Left lobe of liver (tissue), 2 donors: ENCODE measurements at regions not wholly inside any gene's neighbourhood (a gene's known extent, or its start where the extent isn't known, plus 50 kb on each side); places are given as distances from the start of the nearest gene placed in this dataset.

Experiments used
- ATAC-seq: fragments of 200-7000 bp; cut with Tn5 transposase; one replicate; pipeline ENCODE4 v1.9.1; 2020; ENCODE audit warnings: mild to moderate bottlenecking, moderate library complexity
- DNase-seq: peaks from one replicate; pipeline ENCODE4 v3.0.0-alpha.2; 2020; ENCODE audit warnings: low spot score
- donor health status: DM: no; HTN: no; CAD: no; lungs with moderate emphysema.
- donor health status: DM: no; HTN: yes; CAD: no.

DNA sequence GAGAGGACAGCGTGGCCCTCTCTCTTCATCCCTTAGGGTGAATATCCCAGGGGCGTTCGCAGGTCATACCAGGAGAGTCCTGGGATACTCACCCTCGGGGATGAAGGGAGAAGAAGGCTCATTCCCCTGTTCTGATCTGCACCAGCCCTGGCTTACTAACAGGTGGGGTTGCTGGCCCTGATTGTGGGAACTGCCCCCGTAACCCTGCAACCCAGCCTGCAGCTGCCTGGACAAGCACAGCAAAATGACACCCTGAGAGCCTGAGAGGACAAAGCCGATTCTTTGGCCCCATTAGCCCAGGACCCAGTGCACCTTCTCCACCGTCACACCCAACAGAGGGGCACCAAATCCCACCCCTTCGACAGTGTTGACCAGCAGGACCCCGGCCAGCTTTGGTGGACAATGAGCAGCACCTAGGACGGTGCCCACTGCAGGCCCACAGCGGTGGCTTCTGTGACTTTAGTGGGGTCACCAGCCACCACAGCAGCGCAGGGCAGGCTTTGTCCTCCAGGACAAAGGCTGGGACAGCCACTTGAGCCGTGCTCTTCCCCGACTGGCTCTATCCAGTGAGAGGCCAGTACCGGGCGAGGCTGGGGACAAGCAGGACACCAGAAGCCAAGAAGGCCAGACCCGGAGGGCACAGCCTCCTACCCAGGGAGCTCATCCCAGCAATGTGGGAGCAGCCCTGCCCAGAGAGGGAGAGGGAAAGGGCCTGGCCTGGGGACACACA lies 98.5 kb upstream of the RTL6 start:
- ATAC-seq = no peak
- no peak for DNase-seq

DNA sequence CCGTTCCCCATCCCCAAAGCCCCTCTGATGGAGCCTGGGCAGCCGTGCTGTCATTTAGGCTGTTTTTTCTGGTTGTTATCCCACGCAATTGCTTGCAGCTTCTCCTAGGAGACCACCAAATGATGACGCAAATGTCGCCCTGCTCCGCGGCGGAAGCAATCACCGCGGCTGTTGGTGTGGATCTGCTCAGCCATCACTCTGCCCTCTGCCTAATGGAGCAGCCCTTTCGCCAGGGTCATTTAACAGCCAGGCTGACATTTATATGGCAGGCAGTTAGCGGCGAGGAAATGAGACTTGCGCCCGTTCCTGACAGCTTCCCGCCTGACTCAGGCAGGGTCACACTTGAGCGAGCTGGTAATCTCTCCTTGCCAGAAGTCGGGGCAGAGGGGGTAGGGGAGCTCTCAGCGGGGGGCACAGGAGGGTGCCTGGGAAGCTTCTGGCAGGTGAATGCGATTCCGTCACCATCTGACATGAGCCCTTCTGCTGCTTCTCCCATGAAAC lies 97.9 kb upstream of the RTL6 start:
- DNase-seq (no peak), ATAC-seq (no peak)

DNA sequence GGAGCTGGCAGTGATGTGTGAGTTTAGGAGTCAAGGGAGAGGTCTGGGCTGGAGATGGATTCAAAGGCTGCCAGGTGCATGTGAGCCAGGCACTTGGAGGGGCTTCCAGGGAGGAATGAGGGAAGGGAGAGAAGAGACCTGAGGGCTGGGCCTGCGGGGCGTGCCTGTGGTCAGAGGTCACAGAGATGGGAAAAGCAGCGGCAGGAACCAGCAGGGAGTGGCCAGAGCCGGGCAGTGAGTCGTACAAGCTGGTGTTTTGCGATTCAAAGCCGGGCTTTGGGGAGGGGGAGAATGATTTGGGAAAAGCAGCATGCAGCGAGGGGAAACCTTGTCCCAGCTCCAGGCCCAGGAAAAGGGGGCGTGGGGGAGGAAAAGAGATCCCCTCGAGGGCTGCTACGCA lies 96.9 kb upstream of the RTL6 start:
- DNase-seq (no peak), ATAC-seq (no peak)

DNA sequence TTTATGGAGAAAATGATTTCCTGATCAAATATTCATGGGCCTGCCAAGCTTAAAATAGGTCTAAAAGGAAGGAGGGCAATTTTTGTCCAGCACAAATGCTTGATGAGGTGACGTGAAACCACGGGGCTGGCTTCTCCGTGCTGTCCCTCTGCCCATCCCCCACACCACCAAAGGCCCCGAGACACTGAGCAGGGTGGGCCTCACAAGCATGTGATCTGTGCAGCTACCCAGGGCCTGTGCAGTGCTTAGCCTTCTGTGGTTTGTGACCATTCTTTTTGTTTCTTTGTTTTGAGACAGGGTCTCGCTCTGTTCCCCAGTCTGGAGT lies 94.8 kb upstream of the RTL6 start:
- DNase-seq = no peak
- ATAC-seq = no peak

DNA sequence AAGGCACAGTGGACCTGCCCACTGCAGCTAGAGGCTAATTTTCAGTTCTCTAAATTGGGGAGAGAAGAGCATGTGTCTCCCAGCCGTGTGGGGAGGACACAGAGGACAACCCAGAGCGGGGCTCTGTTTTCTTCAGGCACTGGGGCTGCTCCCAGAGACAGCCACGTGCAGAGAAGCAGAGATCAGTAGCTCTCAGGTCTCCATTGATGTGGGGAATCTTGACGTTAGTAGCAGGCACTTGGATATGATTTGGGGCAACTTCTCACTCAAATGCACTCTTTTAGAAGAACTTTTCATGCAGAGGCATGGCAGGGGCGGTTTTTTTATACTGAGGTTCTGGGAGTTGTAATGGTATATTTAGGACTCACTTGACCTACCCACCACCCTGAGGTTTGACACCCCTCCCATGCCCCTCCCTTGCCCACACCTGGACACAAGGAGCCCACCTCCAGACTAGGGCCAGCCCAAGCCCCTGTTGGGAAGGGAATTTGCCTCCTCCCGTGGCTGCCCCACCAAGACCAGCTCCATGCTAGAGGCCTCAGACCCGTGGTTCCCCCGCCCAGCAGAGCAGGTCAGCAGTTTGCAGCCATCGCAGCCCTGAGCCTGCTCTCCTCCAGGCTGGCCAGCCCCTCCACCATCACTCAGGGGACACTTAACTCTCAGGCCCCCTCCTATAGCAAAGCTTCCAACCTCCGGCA lies 94.2 kb upstream of the RTL6 start:
- DNase-seq (no peak), ATAC-seq (no peak)

DNA sequence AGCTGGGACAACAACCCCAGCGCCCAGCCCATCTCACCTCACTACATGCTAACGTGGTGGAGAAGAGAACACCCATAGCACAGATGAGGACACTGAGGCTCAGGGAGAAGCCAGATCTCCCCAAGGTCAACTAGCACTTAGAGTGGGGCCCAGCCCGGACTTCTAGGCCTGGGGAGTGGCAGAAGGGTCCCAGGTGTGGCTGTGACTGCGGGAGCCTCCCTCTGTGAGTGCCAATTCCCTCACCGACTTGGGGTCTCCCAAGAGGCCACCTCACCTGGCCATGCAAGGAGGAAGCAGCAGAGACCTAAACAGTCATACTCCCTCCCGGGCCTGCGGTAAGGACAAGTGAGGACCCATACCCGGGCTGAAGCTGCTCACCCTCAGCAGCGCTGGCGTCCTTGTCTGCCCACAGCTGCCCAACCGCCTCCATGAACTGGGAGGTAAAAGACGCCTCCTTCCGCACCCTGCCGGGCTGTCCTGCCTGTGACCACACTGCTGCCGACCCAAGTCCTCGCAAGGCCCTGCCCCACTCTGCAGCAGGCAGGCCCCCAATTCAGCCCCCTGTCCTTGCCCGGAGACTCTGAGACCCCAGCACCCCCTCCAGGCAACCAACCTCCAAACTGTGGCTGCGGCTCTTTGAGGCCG lies 93.2 kb upstream of the RTL6 start:
- no peak for DNase-seq
- ATAC-seq = no peak

DNA sequence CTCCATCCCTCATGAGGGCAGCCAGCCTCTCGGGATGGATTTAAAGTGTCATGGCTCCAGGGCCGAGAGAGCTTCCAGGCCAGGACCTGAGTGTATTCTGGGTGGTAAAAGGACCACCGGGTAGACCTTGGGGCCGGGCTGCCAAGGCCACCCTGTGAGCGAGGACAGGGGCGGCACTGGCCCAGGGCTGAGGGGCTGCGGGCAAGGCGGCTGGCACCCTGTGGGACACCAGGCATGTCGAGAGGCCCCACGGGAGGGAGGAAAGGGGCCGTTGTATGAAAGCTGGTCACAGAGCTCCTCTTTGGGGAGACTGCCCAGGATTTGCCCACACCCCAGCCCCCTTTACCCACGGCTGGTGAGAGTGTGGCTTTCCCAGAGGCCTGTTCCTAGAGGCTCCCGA lies 92.3 kb upstream of the RTL6 start:
- DNase-seq (no peak), ATAC-seq (no peak)

DNA sequence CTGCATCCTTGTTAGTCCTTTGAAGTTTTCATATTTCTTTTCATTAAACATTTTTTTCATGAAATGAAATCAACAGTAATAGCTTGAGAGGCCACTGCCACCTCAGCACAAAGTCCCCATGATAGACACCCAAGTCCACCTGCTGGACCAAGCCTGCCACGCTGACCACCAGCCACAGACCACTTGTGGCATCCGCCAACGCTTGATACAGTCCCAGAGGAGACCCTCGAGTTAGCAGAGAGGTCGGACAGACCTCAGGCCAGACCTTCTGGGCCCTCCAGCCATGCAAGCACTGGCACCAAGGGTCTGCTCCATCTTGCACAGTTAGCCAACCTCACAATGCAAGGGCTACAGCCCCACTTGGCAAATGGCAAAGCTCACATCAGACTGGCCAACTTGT lies 91.8 kb upstream of the RTL6 start:
- DNase-seq (no peak), ATAC-seq (no peak)

DNA sequence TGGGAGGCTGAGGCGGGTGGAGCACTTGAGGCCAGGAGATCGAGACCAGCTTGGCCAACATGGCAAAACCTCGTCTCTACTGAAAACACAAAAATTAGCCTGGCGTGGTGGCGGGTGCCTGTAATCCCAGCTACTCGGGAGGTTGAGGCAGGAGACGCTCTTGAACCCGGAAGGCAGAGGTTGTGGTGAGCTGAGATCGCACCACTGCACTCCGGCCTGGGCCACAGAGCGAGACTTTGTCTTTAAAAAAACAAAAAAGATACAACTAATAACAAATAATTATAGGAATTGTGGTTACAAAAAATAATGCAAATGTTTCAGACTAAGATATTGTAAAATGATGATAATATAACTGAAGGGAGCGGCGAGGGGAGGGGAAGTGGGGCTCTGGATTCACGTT lies 90.3 kb upstream of the RTL6 start:
- no peak for DNase-seq
- no peak for ATAC-seq

DNA sequence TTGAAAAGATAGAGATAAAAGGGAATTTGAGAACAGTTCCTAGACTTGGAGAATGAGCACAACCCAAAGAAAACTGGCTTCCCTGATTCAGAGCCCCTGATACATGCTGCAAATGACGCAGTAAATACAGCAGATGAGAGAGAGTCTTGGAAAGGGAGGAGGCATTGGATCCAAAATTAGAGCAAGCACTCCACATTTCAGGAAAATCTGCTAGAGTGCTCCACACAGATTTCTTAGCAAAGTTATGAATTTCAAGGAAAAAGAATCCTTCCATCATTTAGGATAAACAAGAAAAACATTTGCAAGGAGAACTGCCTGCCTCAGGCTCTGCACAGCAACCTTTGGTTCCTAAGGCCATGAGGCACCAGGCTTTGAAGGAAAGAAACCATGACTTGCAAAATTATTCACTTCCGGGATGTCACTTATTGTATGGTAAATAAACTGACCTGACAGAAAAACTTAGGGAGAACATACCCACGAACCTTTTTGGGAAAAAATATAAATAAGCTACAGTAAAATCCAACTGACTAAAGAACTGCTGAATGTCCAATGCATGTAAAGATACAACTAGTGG lies 89.8 kb upstream of the RTL6 start:
- no peak for DNase-seq
- ATAC-seq = no peak

DNA sequence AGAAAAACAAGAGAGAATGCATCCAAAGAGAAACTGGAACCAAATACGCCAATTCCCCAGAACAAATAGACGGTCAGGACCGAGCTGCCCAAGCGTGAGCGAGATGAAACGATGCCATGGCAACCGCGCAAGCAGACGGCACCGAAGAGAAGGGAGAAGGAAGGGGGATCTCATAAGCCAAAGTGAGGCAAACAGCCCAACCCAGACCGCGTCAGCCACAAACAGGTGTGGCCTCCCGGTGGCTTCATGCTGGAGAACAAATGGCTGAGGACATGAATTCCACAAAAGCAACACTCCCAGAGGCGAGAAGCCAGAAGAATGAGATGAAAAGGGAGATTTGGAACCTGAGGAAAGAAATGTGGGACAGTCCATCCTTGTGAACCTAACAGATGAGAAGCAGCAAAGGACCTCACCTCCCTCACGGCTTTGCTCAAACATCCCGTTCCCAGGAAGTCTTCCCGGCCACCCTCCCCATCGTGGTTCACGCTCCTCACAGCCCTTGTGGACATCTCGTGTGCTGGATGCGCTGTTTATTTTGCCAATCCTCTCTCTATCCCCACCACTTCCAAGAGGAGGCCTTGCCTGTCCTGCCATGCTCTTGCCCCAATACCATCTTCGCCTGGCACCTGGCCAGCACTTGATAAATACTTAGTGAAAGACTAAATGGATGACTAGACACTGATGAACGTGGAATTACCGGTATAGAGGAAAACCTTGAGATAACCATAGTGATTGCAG lies 89.1 kb upstream of the RTL6 start:
- ATAC-seq (no peak), DNase-seq (no peak)

DNA sequence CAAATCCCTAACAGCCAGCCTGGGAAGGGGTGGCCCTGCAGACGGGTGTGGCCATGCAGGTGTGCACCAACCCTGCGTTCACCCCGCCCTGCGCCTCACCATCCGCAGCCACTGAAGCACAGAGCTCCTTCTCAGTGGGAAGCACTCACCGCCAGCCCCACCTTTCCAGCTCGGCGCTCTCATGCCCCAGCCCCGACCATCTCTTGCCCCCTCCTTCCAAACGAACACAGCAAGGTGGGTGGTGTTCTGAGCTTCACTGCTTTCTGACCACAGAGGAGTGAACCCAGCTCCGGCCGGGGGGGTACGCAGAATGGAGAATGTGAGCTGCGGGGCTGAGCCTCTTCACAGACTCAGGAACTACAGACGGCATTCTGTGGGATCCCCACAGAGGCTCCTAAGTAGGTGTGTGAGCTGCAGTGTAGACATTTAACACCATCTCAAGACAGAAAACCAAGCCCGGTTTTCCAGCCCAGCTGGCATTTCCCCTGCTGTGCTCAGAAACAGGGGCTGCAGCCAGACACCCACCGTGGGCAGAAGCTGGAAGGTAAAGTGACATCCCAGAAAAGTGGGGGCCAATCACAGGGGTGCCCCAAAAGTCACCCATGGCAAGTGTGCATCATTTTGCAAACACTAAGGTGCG lies 88.4 kb upstream of the RTL6 start:
- no peak for DNase-seq
- no peak for ATAC-seq

DNA sequence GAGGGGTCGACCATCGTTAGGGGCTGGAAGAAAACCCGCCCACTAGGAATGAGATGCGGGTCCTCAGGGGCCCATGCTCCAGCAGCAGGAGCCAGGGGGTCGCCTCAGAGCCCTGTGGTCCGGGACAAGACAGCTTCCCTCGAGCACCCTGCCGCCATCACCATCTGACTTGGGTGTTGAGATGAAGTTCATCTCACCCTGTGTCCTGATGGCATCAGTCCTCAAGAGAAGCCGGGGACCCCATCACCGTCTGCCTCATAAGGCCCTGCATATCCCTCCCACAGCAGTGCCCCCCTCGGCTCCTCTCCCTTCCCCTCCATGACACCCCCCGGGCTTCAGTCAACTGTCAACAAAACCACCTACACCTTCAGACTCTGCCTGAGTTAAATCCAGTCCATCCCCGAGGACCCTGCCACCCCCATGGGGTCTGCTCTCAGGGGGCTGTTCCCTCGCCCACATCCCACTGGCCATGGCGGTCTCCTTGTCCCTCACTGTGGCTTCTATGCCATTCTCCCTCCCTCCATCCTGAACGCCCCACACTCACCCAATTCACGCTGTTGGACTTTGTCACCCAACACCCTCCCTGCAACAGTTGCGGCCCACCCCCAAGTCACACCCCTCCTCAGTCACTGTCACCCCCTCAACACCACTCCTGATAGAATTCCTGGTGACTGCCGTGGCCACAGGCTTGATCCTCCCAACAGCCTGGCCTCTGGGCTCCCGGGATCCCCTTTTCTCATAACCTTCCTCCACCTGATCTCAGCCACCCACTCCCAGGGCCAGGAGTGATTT lies 87.7 kb upstream of the RTL6 start:
- no peak for ATAC-seq
- DNase-seq = no peak

DNA sequence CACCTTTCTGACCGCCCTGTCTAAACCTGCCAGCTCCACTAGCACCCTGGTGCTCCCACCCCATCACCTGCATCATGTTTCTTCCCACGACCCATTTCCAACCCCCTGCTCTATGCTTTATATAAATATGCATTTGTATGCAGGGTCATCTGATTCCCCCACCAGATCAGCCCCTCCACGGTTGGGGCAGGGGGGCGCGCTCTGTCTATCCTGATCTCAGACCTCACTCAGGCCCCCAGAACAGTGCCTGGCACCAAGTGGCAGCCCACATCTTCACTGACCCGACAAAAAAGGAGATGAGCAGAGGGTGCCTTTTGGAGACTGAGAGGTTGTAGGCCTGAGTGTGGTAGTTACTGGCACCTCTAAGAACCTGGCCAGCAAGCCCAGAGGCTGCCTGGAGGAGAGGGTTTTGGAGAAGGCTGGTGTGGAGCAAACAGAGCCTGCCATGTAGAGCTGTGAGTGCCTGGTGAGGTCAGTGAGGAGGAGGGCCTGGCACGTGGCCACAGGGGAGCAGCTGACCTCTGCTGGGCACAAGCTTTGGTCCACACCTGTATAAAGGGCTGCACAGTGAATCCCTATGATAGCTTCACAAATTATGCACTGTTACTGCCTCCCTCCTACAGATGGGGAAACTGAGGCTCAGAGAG lies 86.3 kb upstream of the RTL6 start:
- ATAC-seq (peak; percentile 60), DNase-seq (no peak)

DNA sequence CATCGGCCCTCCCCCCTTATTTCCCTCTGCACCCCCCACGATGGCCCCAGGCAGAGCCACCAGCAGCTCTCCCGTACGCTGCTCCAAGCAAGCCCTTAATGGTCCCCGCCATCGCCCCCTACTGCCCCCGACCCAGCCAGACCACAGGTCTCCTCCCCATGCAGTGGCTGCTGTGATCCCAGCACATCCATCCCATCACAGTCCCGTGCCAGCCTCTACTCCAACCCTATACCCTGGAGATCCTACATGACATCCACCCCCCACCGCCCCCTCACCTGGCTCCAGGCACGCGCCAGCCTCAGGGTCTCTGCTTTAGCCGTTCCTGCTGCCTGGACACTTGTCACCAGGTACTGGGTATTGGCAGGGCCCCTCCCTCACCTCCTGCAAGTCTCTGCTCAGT lies 85.8 kb upstream of the RTL6 start:
- no peak for ATAC-seq
- no peak for DNase-seq

DNA sequence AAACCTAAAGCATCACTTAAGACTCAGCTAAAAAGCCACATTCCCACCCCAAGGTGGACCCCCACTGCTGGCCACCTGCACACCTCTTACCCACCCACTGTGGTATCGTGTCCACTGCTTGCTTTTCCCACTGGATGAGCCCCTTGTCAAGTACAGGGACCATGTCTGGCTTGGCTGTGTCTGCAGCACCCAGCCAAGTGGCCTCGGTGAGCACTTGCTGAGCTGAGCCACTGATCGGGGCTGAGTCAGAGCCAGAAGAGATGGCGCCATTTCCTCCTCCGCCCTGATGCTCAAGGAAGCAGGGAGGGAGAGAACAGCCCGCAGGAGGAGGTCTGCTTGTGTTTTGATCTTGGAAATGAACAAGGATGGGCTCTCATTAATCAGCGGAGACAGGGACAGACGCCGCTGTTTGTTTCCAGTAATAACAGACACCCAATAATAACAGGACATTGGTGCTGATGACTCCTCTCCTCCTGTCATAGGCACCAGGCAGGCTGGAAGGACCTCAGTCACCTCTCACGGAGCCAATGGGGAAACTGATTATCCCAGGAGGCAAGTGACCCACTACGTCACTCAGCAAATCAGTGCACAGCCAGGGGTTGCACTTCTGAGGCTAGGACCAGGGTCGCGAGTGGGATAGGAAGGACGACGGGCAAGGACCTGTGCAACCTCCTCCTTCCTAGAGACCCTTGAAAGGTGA lies 85.2 kb upstream of the RTL6 start:
- DNase-seq (no peak), ATAC-seq (no peak)

DNA sequence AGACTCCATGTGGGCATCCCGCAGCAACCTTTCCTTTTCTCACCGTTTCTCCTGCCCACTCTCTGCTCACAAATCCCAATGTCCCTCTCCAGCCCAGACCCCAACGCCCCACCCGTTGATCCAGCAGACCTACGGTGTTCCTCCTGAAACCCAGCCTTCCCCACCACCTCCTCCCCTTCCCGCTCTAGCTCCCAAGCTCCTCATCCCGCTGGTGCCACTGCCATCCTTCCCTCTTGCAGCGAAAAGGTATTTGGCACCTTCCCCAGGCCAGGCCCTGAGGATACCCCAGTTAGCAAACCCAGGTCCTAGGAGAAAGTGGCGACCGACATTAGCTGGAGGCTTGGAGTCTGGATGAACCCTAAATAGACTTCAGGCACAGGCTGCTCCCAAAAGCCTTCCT lies 84.0 kb upstream of the RTL6 start:
- ATAC-seq (no peak), DNase-seq (no peak)

DNA sequence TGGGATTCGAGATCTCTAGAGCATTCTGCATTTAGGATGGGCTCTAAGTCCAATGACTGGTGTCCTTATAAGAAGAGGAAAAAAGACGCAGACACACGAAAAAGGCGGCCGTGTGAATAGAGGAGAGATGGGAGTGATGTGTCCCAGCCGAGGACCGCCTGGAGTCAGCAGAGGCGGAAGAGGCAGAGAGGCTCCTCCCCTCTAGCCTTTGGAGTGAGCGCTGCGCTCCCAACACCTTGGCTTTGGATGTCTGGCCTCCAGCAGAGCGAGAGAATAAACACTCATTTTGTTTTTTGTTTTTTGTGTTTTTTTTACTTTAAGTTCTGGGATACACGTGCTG lies 83.0 kb upstream of the RTL6 start:
- DNase-seq (no peak), ATAC-seq (no peak)
